Colonic mucosa (tissue), 4 donors: ENCODE measurements at regions not wholly inside any gene's neighbourhood (a gene's known extent, or its start where the extent isn't known, plus 50 kb on each side); places are given as distances from the start of the nearest gene placed in this dataset.

Source experiments
- DNase-seq: peaks from one replicate; pipeline ENCODE4 v3.0.0-alpha.2; 2020
- H3K27ac ChIP-seq: fragments of 200-600 bp; one replicate; pipeline ENCODE4 v1.8.0; 2021
- H3K27me3 ChIP-seq: fragments of 200-600 bp; one replicate; pipeline ENCODE4 v1.8.0; 2021
- H3K36me3 ChIP-seq: fragments of 200-600 bp; one replicate; pipeline ENCODE4 v1.8.0; 2021
- H3K4me1 ChIP-seq: fragments of 200-600 bp; one replicate; pipeline ENCODE4 v1.8.0; 2021; ENCODE audit warnings: mild to moderate bottlenecking
- H3K4me3 ChIP-seq: fragments of 200-600 bp; one replicate; pipeline ENCODE4 v1.8.0; 2021
- H3K9ac ChIP-seq, 2 donors: one replicate each; pipeline ENCODE4 v1.7.0; 2013; ENCODE audit warnings: control low read depth in 2 of 2, low read depth in 2 of 2, low read length in 2 of 2
- H3K9me3 ChIP-seq: fragments of 200-600 bp; one replicate; pipeline ENCODE4 v1.8.0; 2021
- intact Hi-C: fragments of 100-400 bp; cut with DNase I; formaldehyde crosslinking; loops from one replicate; pipeline ENCODE4 v1.14.1; 2022
- TF ChIP-seq, protein P1 (sequence below): fragments of 200-600 bp; IDR thresholded peaks from one replicate; pipeline ENCODE4 v1.8.0; 2022; ENCODE audit warnings: antibody characterized with exemption, mild to moderate bottlenecking
- donor health status: healthy.
- donor health status: DM: no; HTN: no; CAD: no.
- donor health status: DM: no; HTN: no; CAD: no.

DNA sequence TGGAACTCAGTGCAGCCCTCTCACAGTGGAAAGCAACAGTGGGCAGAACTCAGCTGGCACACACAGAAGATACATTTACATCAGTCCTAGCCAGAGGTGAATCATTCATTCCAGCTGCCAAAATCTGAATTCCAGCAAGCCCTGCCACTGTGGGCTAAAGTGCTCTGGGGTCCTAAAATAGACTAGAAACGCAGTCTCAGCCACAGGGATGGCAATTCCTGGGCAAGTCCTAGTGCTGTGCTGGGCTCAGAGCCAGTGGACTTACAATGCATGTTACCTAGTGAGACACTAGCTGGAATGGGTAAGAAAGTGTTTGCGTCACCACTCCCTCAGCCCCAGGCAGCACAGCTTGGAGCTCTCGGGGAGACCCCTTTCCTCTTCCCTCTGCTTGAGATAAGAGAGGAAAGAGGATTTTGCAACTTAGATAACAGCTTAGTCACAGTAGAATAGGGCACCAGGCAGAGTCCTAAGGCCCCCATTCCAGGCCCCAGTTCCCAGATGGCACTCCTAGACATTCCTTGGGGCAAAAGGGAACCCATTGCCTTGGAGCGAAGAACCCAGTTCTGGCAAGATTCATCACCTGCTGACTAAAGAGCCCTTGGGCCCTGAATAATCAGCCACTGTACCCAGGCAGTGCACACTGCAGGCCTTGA, 592.9 kb downstream of the FSCB start:
- Histone ChIP-seq H3K27ac (no peak overlapping the region), H3K9me3 (no peaks in the 10 kb centered on the region), H3K4me1 (no peaks in the 10 kb centered on the region), H3K9ac (no peak overlapping the region), H3K27me3 (no peaks in the 10 kb centered on the region), H3K36me3 (no peaks in the 10 kb centered on the region), H3K4me3 (no peak overlapping the region)
- TF ChIP-seq, protein P1, sequence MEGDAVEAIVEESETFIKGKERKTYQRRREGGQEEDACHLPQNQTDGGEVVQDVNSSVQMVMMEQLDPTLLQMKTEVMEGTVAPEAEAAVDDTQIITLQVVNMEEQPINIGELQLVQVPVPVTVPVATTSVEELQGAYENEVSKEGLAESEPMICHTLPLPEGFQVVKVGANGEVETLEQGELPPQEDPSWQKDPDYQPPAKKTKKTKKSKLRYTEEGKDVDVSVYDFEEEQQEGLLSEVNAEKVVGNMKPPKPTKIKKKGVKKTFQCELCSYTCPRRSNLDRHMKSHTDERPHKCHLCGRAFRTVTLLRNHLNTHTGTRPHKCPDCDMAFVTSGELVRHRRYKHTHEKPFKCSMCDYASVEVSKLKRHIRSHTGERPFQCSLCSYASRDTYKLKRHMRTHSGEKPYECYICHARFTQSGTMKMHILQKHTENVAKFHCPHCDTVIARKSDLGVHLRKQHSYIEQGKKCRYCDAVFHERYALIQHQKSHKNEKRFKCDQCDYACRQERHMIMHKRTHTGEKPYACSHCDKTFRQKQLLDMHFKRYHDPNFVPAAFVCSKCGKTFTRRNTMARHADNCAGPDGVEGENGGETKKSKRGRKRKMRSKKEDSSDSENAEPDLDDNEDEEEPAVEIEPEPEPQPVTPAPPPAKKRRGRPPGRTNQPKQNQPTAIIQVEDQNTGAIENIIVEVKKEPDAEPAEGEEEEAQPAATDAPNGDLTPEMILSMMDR: no peak
- intact Hi-C loops: no loop called here
- no peak for DNase-seq

DNA sequence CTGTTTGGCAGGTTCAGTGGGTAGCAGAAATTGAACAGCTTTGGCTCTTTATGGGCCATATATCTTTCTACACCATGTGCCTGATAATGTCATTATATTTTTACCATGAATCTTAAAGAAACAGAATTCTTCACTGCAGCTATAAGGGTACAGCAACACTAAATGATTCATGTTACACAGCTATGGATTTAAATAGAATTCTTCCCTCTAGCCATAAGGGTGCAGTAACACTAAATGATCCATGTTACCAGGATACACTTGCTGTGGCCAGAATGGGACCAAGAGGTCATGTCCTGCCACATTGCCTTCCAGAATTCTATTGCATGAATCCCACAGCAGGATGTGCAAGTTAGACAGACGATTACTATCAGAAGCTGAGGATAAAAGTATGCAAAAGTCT, 603.9 kb downstream of the FSCB start:
- intact Hi-C loops: no loop called here
- H3K36me3 ChIP-seq: no peaks in the 10 kb centered on the region
- DNase-seq: no peak
- no peak overlapping the region for H3K4me3 ChIP-seq
- TF ChIP-seq, protein P1: no peak
- H3K27me3 ChIP-seq: no peaks in the 10 kb centered on the region
- no peak overlapping the region for H3K27ac ChIP-seq
- no peaks in the 10 kb centered on the region for H3K9me3 ChIP-seq
- no peaks in the 10 kb centered on the region for H3K4me1 ChIP-seq
- H3K9ac ChIP-seq: no peak overlapping the region

DNA sequence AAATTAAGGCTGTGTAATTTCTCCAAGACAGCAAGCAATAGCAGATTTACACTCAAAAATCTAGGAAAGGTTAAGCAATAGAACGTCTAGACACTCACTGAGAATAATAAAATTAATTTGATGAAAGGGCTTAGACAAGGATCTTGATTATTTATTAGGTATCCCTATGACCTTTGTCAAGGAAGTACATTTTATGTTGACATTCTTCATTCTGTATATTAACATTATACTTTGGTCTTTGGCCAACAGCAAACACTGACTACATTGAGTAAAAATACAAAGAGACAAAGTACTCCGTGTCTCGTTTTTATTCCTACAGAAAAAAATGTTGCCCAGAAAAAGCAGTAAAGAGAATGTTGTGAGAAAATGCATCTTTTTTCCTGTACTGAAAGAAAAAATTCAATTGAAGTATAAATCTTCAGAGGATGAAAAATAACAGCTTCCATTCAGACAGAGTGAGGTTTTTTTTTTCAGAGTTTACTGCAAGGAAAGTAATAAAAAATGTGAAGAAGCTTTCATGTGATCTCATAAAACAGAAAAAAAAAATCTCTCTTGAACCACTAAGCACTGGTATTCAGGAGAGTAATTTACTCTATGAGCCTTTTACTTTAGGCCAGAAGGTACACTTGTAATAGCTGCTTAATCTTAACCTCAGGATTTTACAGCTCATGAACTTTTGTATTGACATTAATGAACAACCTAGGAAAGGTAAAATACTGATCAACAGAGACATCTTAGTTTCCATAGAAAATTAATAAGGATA, 605.0 kb downstream of the FSCB start:
- Histone ChIP-seq H3K27me3 (no peaks in the 10 kb centered on the region), H3K36me3 (no peaks in the 10 kb centered on the region), H3K9ac (no peak overlapping the region), H3K9me3 (no peaks in the 10 kb centered on the region), H3K27ac (no peak overlapping the region), H3K4me1 (no peaks in the 10 kb centered on the region), H3K4me3 (no peak overlapping the region)
- intact Hi-C loops: no loop called here
- no peak for DNase-seq
- TF ChIP-seq, protein P1: no peak

DNA sequence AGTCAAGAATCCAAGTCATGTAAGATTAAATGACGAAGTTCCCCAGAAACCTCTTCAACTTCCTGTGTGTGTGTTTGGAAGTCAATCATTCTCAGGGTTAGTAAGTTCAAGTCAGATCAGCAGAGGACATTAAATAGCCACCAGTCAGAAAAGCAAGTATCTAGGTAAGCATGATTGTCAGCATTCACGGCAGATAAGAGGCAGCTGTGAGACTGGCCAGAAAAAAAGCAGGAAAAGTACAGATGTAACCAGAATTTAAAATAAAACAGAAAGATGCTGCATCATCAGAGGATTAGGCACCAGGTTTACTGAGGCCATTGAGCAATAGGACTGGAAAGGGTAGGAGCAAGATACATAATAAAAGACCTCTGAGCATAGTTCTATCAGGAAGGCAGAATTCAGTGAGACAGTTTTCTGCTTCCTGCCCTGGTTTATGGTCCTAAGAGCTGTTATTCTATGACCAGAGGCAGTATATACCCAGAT, 606.9 kb downstream of the FSCB start:
- no peaks in the 10 kb centered on the region for H3K4me1 ChIP-seq
- H3K4me3 ChIP-seq: no peak overlapping the region
- DNase-seq: no peak
- H3K27me3 ChIP-seq: no peaks in the 10 kb centered on the region
- no peak overlapping the region for H3K9ac ChIP-seq
- H3K36me3 ChIP-seq: no peaks in the 10 kb centered on the region
- intact Hi-C loops: no loop called here
- no peaks in the 10 kb centered on the region for H3K9me3 ChIP-seq
- TF ChIP-seq, protein P1: no peak
- H3K27ac ChIP-seq: peak overlapping the region; percentile 11

DNA sequence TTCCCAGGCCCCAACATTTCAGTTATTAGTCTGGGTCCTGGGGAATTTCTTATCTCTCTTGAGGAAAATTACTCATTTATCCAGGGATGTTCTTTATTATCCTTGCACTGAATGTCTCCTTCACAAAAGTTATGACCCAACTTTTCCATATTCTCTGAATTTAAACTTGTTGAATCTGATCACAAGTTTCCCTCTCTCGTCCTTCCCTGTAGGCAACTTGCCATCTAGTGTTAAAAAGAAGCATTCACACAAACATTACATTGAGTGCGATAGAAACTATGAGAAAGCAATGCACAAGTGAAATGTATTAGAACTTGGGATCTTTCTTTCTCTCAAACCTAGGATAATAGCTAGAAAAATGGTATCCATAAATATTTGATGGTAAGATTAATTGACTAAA, 608.4 kb downstream of the FSCB start:
- Histone ChIP-seq H3K27ac (no peak overlapping the region), H3K36me3 (no peaks in the 10 kb centered on the region), H3K4me3 (no peak overlapping the region), H3K9ac (no peak overlapping the region), H3K27me3 (no peaks in the 10 kb centered on the region), H3K4me1 (no peaks in the 10 kb centered on the region), H3K9me3 (no peaks in the 10 kb centered on the region)
- DNase-seq: no peak
- TF ChIP-seq, protein P1: no peak
- intact Hi-C loops: no loop called here
